ENCODE measurements at regions not wholly inside any gene's neighbourhood (a gene's known extent, or its start where the extent isn't known, plus 50 kb on each side); places are given as distances from the start of the nearest gene placed in this dataset.

DNA sequence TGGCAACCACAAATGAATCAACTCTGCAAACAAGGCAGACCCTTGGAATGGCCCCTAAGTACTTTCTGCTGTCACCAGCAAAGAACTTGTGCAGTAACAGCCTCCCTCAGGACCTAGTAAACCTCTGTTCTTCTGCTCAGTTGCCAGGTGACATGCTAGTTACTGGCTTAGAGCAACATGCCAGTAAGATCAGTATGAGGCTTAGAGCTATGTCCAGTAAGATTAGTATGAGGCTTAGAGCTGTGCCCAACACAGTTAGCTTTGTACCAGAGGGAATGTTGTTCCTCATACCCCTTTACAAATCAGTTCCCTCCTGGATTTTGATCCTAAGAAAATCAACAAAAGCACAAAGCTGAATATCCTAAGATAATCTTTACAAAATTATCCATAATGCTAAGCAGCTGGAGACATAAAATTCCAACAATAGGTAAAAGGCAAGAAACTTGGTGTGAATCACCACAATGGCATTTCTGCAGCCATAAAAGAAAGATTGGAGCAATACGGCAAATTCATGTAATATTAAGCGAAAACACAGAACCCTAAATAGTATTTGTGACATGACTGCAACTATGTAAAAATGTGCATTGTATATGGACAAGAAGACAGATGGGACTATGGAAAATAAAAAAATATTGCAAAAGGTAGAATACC lies 107.3 kb upstream of the LPP start:
- DNase-seq = no peak

DNA sequence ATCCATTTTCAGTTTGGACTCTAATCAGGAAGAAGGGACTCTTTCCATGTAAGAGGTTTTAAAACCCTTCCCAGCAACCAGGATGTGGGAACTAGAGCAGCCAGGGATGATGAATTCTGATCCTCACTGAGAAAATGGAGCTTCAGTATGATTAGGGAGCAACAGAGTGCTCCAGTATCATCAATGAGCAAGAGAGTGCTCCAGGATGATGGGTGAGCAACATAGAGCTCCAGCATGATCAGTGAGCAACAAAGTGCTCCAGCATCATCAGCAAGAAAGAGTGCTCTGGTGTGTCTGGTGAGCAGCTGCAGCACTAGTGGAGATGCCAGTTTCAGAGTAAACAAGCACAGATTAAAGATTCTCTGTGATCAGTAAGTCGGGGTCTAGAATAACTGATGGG lies 106.4 kb upstream of the LPP start:
- DNase-seq = no peak

- DNase-seq = no peak
Measured at GRCh38 chr3:188049606-188050530, 104.1 kb upstream of the LPP start.

- DNase-seq = no peak
Measured at GRCh38 chr3:188051801-188052168, 102.2 kb upstream of the LPP start.

DNA sequence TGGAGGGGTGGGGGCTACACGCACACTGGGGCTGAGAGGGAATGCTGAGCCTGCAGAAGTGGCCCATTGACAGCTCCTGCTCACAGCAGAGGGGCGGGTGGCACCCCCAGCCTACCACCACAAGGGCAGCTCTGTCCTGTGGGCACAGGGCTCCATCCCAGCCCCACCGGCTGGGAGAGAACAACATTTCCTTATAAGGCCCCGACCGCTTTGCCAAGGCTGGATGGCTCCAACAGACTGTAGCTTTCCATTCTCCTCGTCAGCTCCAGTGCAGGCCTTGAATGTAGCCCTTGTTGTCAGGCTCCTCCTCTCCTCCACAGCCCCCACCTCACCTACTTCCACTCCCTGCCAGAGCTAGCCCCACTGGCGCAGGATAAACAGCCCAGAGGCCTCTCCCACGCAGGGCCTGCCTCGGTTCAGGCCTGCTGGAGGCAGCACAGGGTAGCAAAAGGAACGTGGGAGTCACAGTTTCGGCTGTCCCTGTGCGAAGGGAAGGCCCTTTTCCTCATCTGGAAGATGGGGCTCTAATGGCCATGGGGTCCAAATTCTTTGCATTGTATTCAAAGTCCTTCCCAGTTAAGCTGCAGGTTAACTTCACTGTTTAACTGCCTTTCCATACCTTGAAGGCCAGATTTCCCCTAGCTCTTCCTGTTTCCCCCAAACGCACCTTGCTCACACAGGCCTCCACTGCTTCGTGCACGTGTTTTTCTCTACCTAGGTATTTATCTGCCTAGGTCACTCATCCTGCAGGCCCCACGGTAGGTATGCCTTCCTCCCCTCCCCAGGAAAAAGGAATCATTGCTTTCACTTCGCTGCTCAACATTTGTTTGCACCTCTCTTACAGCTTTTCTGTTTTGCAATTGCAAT lies 101.6 kb upstream of the LPP start:
- DNase-seq = no peak

DNA sequence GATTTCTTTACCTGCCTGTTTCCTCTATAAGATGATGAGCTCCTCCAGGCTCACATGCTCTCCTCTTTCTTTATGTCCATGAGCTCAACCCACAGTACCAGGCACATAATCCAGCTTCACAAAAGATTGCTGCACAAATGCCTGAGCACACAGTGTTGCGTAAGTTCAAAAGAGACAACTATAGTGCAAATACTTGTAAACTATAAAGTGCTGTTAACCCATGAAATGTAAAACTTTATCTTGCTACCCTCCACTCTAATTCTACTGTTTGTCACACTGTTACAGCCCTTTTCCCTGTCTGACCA lies 101.0 kb upstream of the LPP start:
- no peak for DNase-seq

GRCh38 chr3:188053710-188054380 lies 100.1 kb upstream of the LPP start:
- no peak for DNase-seq

- DNase-seq = no peak
Measured at GRCh38 chr3:188054541-188054940, 99.4 kb upstream of the LPP start.

DNA sequence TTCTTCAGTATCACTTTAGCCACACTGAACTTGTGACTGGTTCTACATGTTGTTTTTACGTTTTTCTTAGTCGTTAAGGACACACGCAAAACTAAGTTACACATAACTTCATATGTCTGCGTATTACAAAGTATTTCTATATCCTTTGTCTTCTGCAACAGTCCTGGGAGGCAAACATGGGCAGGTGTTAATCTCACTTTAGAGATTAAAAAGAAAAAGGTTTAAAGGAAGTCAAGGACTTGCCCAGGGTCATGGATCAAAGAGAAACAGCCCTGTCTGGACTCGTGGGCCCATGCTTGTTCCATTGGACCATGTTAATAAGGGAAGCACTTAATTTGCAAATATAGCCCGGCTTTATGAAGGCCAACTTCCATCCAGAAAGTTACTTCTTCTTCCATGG lies 98.6 kb upstream of the LPP start:
- DNase-seq = no peak

GRCh38 chr3:188057124-188057523 lies 96.8 kb upstream of the LPP start:
- DNase-seq = no peak

DNA sequence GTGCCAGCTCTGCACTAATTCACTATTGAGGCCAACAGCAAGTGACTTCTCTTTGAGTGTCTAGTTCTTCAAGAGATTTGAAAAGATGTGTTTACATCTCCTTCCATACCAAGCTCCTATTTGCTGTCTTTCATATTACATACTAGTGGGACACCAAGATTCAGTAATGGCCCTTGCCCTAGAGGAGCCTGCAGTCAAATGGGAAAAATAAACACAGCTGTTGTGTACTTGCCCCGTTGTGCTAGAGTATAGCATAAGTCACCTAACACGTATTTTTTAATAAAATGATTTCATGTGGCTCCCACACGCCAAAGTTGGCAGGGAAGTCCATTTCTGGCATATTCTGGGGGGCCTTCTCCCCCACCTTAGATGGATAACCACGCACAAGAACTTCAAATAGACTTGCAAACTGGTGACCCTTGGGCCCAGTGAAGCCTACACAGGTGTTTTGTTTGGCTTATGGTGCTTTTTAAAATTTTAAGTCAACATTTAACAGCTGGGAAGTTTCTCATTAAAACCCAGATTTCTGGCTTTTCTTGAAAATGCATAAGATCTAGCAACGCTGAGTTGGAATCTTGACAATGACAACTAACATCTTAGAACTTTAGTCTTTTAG lies 95.3 kb upstream of the LPP start:
- DNase-seq = no peak

DNA sequence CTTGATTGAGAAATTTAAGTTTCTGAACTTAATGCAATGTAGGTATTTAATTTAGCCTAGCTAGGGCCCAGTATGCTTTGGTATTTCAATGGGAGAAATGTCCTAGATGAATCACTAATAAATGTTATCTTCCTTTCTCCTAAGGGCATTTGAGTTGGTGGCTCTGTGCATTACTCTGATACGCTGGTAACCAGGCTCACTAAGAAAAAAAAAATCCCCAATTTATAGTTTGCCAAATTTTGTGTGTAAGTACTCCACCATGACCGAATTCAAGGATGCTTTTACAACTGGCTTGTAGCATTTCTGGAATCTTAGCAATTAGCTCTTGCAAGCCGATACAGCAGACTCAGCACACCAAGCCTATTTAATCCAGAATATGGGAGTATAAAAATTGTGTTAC lies 94.6 kb upstream of the LPP start:
- DNase-seq = no peak

DNA sequence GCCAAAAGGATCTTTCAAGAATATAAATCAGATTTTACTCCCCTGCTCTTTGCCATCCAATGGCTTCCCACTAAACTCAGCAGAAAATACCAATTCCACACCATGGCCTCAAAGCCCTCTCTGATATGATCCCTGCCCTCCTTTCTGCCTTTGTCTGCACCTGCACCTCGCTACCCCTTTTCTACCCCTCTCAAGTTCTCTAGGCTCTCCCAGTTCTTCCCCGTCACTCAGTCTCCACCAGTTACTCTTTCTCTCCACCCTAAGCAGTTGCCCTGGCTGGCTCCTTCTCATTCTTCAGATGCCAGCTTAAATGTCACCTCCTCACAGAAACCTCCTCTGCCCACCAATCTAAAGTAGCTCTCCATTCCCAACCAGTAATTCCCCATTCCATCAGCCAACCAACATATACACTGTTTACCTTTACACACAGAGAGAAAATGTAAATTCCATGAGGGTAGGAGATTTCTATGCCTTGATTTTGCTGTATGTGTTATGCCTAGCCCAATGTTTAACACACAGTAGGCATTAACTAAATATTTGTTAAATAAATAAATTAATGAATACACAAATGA lies 93.6 kb upstream of the LPP start:
- no peak for DNase-seq

GRCh38 chr3:188060840-188061544 lies 93.0 kb upstream of the LPP start:
- no peak for DNase-seq

DNA sequence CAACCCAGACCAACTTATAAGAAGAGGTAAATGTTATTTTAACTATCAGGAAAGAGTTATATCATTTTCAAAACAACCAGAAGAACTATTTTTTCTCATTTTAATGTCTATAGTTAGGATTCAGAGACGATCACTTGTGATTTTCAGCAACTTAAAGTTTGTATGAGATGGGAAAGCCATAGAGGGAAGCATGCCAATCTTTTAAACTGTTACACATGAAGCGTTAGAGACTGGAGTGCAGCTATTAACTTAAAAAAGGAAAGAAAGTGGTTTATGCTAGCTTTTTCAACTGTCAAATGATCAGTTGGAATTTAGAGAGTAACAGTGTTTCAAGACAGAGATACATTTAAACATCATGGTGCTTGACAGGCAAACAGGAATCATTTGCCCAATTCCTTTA lies 91.7 kb upstream of the LPP start:
- no peak for DNase-seq

- DNase-seq = no peak
Measured at GRCh38 chr3:188064831-188065493, 89.0 kb upstream of the LPP start.

- DNase-seq = no peak
Measured at GRCh38 chr3:188066141-188066540, 87.8 kb upstream of the LPP start.

DNA sequence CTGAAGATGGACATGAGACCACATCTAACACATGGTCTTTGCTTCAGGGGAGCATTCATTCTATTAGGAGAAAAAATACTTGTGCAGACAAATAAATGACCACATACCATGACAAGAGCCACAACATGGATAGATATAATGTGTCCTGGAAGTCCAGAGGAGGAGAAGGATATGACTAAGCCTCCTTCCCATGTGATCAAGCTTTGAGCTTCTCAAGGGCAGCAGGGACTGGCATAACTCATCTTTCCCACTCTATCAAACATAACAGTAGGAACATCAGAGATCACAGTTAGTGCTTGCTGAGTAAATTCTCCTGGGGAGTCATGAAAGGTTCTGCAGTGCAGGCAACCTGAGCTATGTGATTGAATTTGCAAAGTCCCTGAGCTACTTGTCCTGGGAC lies 86.0 kb upstream of the LPP start:
- no peak for DNase-seq

GRCh38 chr3:188068342-188068741 lies 85.6 kb upstream of the LPP start:
- DNase-seq = no peak

GRCh38 chr3:188071636-188072035 lies 82.3 kb upstream of the LPP start:
- DNase-seq = no peak

DNA sequence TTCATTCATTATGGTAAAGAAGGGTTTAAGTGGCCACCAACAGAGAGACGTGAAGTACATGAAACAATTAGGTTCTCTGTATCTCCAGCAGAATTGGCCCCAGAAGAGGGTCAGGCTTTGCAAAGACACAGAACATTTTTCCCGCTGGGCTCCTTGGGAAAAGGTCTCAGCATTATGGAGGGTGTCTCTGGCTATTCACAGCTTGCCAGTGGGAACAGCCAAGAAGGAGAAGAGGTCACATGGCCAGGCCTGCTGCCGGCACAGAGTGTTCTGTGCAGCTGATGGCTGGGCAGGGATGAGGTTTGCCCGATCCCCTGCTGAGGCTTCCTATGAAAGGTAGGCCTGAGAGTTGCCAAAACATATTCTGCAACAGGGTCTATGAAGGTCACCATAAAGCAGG lies 77.8 kb upstream of the LPP start:
- no peak for DNase-seq

Data from cerebellar nuclear complex (tissue), 1 donor.